KMS-11 (cell line): ENCODE measurements at regions not wholly inside any gene's neighbourhood (a gene's known extent, or its start where the extent isn't known, plus 50 kb on each side); places are given as distances from the start of the nearest gene placed in this dataset.

ENCODE experiments used
- H2AFZ ChIP-seq: fragments of 200-600 bp; sonication (generic); 2 replicates; pipeline ENCODE4 v1.6.1; 2016; ENCODE audit warnings: antibody characterized with exemption, mixed run types, low read depth
- H3K27ac ChIP-seq: fragments of 200-600 bp; sonication (generic); 2 replicates; pipeline ENCODE4 v1.6.1; 2016; ENCODE audit warnings: mild to moderate bottlenecking, mixed run types
- H3K27me3 ChIP-seq: fragments of 200-600 bp; sonication (generic); 2 replicates; pipeline ENCODE4 v1.6.1; 2017; ENCODE audit warnings: mild to moderate bottlenecking, low read depth, mixed run types, moderate library complexity; ENCODE audit not compliant: insufficient read depth
- H3K36me3 ChIP-seq: fragments of 200-600 bp; sonication (generic); 2 replicates; pipeline ENCODE4 v1.6.1; 2017; ENCODE audit warnings: mild to moderate bottlenecking, mixed run types; ENCODE audit not compliant: insufficient read depth
- H3K4me1 ChIP-seq: fragments of 200-600 bp; sonication (generic); 2 replicates; pipeline ENCODE4 v1.6.1; 2016; ENCODE audit warnings: mild to moderate bottlenecking, low read depth, mixed run types; ENCODE audit not compliant: poor library complexity, severe bottlenecking
- H3K4me2 ChIP-seq: fragments of 200-600 bp; sonication (generic); 2 replicates; pipeline ENCODE4 v1.7.0; 2016; ENCODE audit warnings: mild to moderate bottlenecking, mixed run types
- H3K4me3 ChIP-seq: fragments of 200-600 bp; sonication (generic); IDR thresholded peaks from 2 replicates; pipeline ENCODE4 v1.6.1; 2017; ENCODE audit warnings: low read depth, low read length, mixed read lengths; ENCODE audit not compliant: insufficient read depth
- H3K79me2 ChIP-seq: fragments of 200-600 bp; sonication (generic); 2 replicates; pipeline ENCODE4 v1.6.1; 2016; ENCODE audit warnings: low read depth, mixed run types; ENCODE audit not compliant: insufficient read depth
- H3K9ac ChIP-seq: fragments of 200-600 bp; sonication (generic); 2 replicates; pipeline ENCODE4 v1.6.1; 2016; ENCODE audit warnings: mild to moderate bottlenecking, mixed run types
- H4K20me1 ChIP-seq: fragments of 200-600 bp; sonication (generic); 2 replicates; pipeline ENCODE4 v1.6.1; 2016; ENCODE audit warnings: mild to moderate bottlenecking, mixed run types; ENCODE audit not compliant: insufficient read depth
- TF ChIP-seq, protein P1 (sequence below): fragments of 200-600 bp; sonication (generic); conservative IDR thresholded peaks from 2 replicates; pipeline ENCODE4 v1.6.1; 2017; ENCODE audit warnings: low read depth, mild to moderate bottlenecking, antibody characterized with exemption, low read length, moderate library complexity, mixed read lengths

- Histone ChIP-seq H3K9ac (no peak overlapping the region), H3K4me2 (no peak overlapping the region), H3K79me2 (no peaks in the 10 kb centered on the region), H4K20me1 (no peaks in the 10 kb centered on the region), H3K36me3 (no peaks in the 10 kb centered on the region), H3K4me3 (no peak overlapping the region), H3K27me3 (no peaks in the 10 kb centered on the region), H3K4me1 (no peaks in the 10 kb centered on the region), H2AFZ (no peak overlapping the region), H3K27ac (no peak overlapping the region)
- TF ChIP-seq, protein P1, sequence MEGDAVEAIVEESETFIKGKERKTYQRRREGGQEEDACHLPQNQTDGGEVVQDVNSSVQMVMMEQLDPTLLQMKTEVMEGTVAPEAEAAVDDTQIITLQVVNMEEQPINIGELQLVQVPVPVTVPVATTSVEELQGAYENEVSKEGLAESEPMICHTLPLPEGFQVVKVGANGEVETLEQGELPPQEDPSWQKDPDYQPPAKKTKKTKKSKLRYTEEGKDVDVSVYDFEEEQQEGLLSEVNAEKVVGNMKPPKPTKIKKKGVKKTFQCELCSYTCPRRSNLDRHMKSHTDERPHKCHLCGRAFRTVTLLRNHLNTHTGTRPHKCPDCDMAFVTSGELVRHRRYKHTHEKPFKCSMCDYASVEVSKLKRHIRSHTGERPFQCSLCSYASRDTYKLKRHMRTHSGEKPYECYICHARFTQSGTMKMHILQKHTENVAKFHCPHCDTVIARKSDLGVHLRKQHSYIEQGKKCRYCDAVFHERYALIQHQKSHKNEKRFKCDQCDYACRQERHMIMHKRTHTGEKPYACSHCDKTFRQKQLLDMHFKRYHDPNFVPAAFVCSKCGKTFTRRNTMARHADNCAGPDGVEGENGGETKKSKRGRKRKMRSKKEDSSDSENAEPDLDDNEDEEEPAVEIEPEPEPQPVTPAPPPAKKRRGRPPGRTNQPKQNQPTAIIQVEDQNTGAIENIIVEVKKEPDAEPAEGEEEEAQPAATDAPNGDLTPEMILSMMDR = no peak
Measured at GRCh38 chr22:48695731-48696305, 1131.9 kb downstream of the BRD1 start.

- H4K20me1 ChIP-seq = no peaks in the 10 kb centered on the region
- H3K9ac ChIP-seq = no peak overlapping the region
- H3K4me2 ChIP-seq = no peak overlapping the region
- TF ChIP-seq, protein P1 = no peak
- H3K27me3 ChIP-seq = no peaks in the 10 kb centered on the region
- no peak overlapping the region for H3K27ac ChIP-seq
- no peak overlapping the region for H2AFZ ChIP-seq
- H3K36me3 ChIP-seq = no peaks in the 10 kb centered on the region
- H3K79me2 ChIP-seq = no peaks in the 10 kb centered on the region
- no peaks in the 10 kb centered on the region for H3K4me1 ChIP-seq
- no peak overlapping the region for H3K4me3 ChIP-seq
Measured at GRCh38 chr22:48695251-48695650, 1132.4 kb downstream of the BRD1 start.

- H3K9ac ChIP-seq = no peak overlapping the region
- H3K36me3 ChIP-seq = no peaks in the 10 kb centered on the region
- no peak overlapping the region for H3K4me2 ChIP-seq
- no peak overlapping the region for H2AFZ ChIP-seq
- H3K4me1 ChIP-seq = no peaks in the 10 kb centered on the region
- no peaks in the 10 kb centered on the region for H4K20me1 ChIP-seq
- TF ChIP-seq, protein P1 = no peak
- H3K4me3 ChIP-seq = no peak overlapping the region
- no peak overlapping the region for H3K27ac ChIP-seq
- H3K27me3 ChIP-seq = no peaks in the 10 kb centered on the region
- H3K79me2 ChIP-seq = no peaks in the 10 kb centered on the region
Measured at GRCh38 chr22:48694296-48694883, 1133.3 kb downstream of the BRD1 start.

DNA sequence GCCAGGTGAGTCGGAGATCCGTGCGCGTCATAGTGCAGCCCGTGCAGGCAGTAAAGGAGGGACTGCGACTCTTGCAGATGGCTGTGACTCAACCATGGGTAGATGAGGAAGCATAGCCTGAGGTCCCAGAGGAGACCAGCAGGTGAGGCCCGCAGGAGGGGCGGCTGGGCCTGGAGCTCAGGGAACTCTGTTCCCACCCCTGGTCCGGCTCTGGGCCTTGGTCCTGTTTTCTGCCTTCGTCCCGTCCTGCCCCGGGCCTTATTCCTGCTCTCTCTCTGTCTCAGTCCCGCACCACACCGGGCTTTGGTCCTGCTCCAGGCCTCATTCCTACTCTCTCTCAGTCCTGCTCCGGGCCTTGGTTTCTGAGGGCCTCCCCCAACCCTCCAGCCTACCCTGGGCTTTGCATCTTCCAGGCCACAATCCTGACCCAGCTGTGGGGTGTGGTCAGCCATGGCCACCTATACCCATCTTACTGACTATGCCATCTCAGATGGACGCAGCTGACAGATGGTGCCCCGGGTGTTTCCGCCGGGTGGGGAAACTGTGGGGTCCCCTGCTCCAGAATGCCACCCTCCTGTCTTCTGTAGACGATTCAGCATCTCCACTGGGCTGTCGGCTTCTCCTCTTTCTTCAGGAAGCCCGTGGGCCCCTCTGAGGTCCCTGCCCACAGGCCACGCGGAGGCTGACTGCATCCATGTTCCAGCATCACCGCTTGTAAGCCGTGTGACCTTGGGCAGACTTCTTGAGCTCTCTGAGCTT lies 1134.1 kb downstream of the BRD1 start:
- no peaks in the 10 kb centered on the region for H3K27me3 ChIP-seq
- no peak overlapping the region for H2AFZ ChIP-seq
- TF ChIP-seq, protein P1 = no peak
- no peaks in the 10 kb centered on the region for H4K20me1 ChIP-seq
- H3K36me3 ChIP-seq = no peaks in the 10 kb centered on the region
- H3K27ac ChIP-seq = no peak overlapping the region
- no peak overlapping the region for H3K4me3 ChIP-seq
- H3K9ac ChIP-seq = no peak overlapping the region
- no peak overlapping the region for H3K4me2 ChIP-seq
- no peaks in the 10 kb centered on the region for H3K4me1 ChIP-seq
- H3K79me2 ChIP-seq = no peaks in the 10 kb centered on the region
